GM23338 (cell line): ENCODE measurements at regions not wholly inside any gene's neighbourhood (a gene's known extent, or its start where the extent isn't known, plus 50 kb on each side); places are given as distances from the start of the nearest gene placed in this dataset.

Experiments used
- ATAC-seq: fragments of 200-7000 bp; cut with Tn5 transposase; 3 replicates; pipeline ENCODE4 v1.9.1; 2020
- DNase-seq: peaks from one replicate; pipeline ENCODE4 v3.0.0-alpha.2; 2015; ENCODE audit warnings: low spot score
- H2AFZ ChIP-seq: fragments of 200-600 bp; sonication (generic); 2 replicates; pipeline ENCODE4 v1.8.0; 2016; ENCODE audit warnings: antibody characterized with exemption, mild to moderate bottlenecking, moderate library complexity
- H3F3A ChIP-seq: fragments of 200-600 bp; sonication (generic); replicated peaks from 2 replicates; pipeline ENCODE4 v1.8.0; 2017; ENCODE audit warnings: antibody characterized with exemption, mixed run types, low read depth
- H3K27ac ChIP-seq: fragments of 200-600 bp; sonication (generic); 2 replicates; pipeline ENCODE4 v1.6.1; 2016; ENCODE audit warnings: low read depth
- H3K27me3 ChIP-seq: fragments of 200-600 bp; sonication (generic); 2 replicates; pipeline ENCODE4 v1.8.0; 2016; ENCODE audit warnings: mild to moderate bottlenecking, mixed run types, moderate library complexity; ENCODE audit not compliant: insufficient read depth
- H3K36me3 ChIP-seq: fragments of 200-600 bp; sonication (generic); 2 replicates; pipeline ENCODE4 v1.8.0; 2016; ENCODE audit warnings: mild to moderate bottlenecking; ENCODE audit not compliant: insufficient read depth
- H3K4me1 ChIP-seq: fragments of 200-600 bp; sonication (generic); 2 replicates; pipeline ENCODE4 v1.8.0; 2016; ENCODE audit warnings: mild to moderate bottlenecking, moderate library complexity; ENCODE audit not compliant: insufficient read depth
- H3K4me2 ChIP-seq: fragments of 200-600 bp; sonication (generic); 2 replicates; pipeline ENCODE4 v1.7.1; 2017; ENCODE audit warnings: mixed run types
- H3K4me3 ChIP-seq: fragments of 200-600 bp; sonication (generic); 2 replicates; pipeline ENCODE4 v1.6.1; 2016; ENCODE audit warnings: mixed run types
- H3K79me2 ChIP-seq: fragments of 200-600 bp; sonication (generic); replicated peaks from 2 replicates; pipeline ENCODE4 v1.8.0; 2017; ENCODE audit warnings: mild to moderate bottlenecking; ENCODE audit not compliant: insufficient read depth
- H3K9me2 ChIP-seq: fragments of 200-600 bp; sonication (generic); 2 replicates; pipeline ENCODE4 v1.8.0; 2017; ENCODE audit not compliant: insufficient read depth
- H4K20me1 ChIP-seq: fragments of 200-600 bp; sonication (generic); replicated peaks from 2 replicates; pipeline ENCODE4 v1.8.0; 2017; ENCODE audit warnings: mild to moderate bottlenecking; ENCODE audit not compliant: insufficient read depth
- H3K27ac Mint-ChIP-seq: 2 replicates; pipeline ENCODE4 v1.8.0; 2020; ENCODE audit warnings: inconsistent platforms, mild to moderate bottlenecking, moderate library complexity, mixed read lengths
- H3K27me3 Mint-ChIP-seq: 3 replicates; pipeline ENCODE4 v1.8.0; 2022; ENCODE audit warnings: low read depth, mild to moderate bottlenecking, moderate library complexity, mixed read lengths, inconsistent platforms; ENCODE audit not compliant: insufficient read depth, poor library complexity
- H3K36me3 Mint-ChIP-seq: 3 replicates; pipeline ENCODE4 v1.8.0; 2021; ENCODE audit warnings: low read depth, mild to moderate bottlenecking, inconsistent platforms, moderate library complexity, mixed read lengths
- H3K4me1 Mint-ChIP-seq: 3 replicates; pipeline ENCODE4 v1.8.0; 2020; ENCODE audit warnings: mild to moderate bottlenecking, inconsistent platforms, mixed read lengths
- H3K4me3 Mint-ChIP-seq: 3 replicates; pipeline ENCODE4 v1.8.0; 2021; ENCODE audit warnings: moderate library complexity, mild to moderate bottlenecking, inconsistent platforms, mixed read lengths
- H3K9me3 Mint-ChIP-seq: 3 replicates; pipeline ENCODE4 v1.8.0; 2020; ENCODE audit warnings: moderate library complexity, mild to moderate bottlenecking, inconsistent platforms, mixed read lengths
- CREB1 ChIP-seq: fragments of 250-450 bp; sonication (Bioruptor Pico); IDR thresholded peaks from 2 replicates; pipeline ENCODE4 v1.5.0; 2020; ENCODE audit warnings: low read depth, mild to moderate bottlenecking, moderate library complexity
- EZH2 ChIP-seq: fragments of 200-600 bp; sonication (generic); IDR thresholded peaks from one replicate; pipeline ENCODE4 v1.8.0; 2017; ENCODE audit warnings: antibody characterized with exemption, mild to moderate bottlenecking, low read depth; ENCODE audit not compliant: unreplicated experiment
- EZH2phosphoT487 ChIP-seq: fragments of 200-600 bp; sonication (generic); IDR thresholded peaks from one replicate; pipeline ENCODE4 v1.8.1; 2018; ENCODE audit warnings: antibody characterized with exemption; ENCODE audit not compliant: unreplicated experiment
- JUNB ChIP-seq: IDR thresholded peaks from one replicate; pipeline ENCODE4 v1.6.1; 2016; ENCODE audit warnings: antibody characterized with exemption; ENCODE audit not compliant: unreplicated experiment
- NANOG ChIP-seq: IDR thresholded peaks from 2 replicates; pipeline ENCODE4 v1.6.1; 2016; ENCODE audit warnings: antibody characterized with exemption, borderline replicate concordance
- POLR2AphosphoS5 ChIP-seq: IDR thresholded peaks from 2 replicates; pipeline ENCODE4 v1.6.1; 2016; ENCODE audit warnings: antibody characterized with exemption, low read depth
- STAT1 ChIP-seq: IDR thresholded peaks from one replicate; pipeline ENCODE4 v1.6.1; 2016; ENCODE audit warnings: antibody characterized with exemption; ENCODE audit not compliant: unreplicated experiment
- ZNF114 ChIP-seq: fragments of 250-450 bp; sonication (Bioruptor Pico); IDR thresholded peaks from 2 replicates; pipeline ENCODE4 v1.5.0; 2020; ENCODE audit warnings: mild to moderate bottlenecking, moderate library complexity
- ZNF331 ChIP-seq: fragments of 250-450 bp; sonication (Bioruptor Pico); IDR thresholded peaks from 2 replicates; pipeline ENCODE4 v1.5.0; 2020; ENCODE audit warnings: low read depth, mild to moderate bottlenecking, moderate library complexity
- TF ChIP-seq, protein P1 (sequence below), 2 experiments: fragments of 200-600 bp in 1 of 2; sonication (generic) in 1 of 2; conservative IDR thresholded peaks; 2 replicates each; pipeline versions ENCODE4 v1.5.1 to v1.6.1; 2016 to 2017; ENCODE audit warnings: antibody characterized with exemption in 2 of 2, low read depth in 2 of 2, mild to moderate bottlenecking in 2 of 2, moderate library complexity in 1 of 2
- TF ChIP-seq, protein P2 (sequence below): IDR thresholded peaks from one replicate; pipeline ENCODE4 v1.6.1; 2018; ENCODE audit warnings: antibody characterized with exemption; ENCODE audit not compliant: unreplicated experiment
- TF ChIP-seq, protein P3 (sequence below): IDR thresholded peaks from 2 replicates; pipeline ENCODE4 v1.6.1; 2016; ENCODE audit warnings: antibody characterized with exemption

DNA sequence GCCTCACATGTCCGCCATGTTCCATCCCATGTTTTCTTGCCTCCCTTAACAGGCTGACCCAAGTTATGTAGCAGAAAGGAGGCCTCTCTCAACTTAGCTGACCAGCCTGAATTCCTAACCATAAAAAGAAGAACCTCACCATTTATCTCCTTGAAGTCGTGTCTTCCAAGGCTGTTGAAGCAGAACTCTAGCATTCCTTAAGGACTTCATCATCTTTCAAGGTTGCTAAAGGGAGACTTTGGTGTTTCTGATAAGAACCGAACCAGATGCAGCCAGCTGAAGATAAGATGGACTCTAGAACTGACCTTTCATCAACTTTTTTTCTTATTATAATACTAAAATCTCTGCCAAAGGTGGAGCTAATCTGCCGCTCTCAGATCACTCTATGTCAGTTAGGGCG is 571.7 kb upstream of the SLC35B3 start (continued):
- TF ChIP-seq, protein P1, sequence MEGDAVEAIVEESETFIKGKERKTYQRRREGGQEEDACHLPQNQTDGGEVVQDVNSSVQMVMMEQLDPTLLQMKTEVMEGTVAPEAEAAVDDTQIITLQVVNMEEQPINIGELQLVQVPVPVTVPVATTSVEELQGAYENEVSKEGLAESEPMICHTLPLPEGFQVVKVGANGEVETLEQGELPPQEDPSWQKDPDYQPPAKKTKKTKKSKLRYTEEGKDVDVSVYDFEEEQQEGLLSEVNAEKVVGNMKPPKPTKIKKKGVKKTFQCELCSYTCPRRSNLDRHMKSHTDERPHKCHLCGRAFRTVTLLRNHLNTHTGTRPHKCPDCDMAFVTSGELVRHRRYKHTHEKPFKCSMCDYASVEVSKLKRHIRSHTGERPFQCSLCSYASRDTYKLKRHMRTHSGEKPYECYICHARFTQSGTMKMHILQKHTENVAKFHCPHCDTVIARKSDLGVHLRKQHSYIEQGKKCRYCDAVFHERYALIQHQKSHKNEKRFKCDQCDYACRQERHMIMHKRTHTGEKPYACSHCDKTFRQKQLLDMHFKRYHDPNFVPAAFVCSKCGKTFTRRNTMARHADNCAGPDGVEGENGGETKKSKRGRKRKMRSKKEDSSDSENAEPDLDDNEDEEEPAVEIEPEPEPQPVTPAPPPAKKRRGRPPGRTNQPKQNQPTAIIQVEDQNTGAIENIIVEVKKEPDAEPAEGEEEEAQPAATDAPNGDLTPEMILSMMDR (conservative IDR thresholded peaks at IDR 0.05; ENCODE audit: low read depth in 2 of 2), result no peak
- TF ChIP-seq EZH2phosphoT487 (no peak), ZNF114 (CRISPR knock-in tag) (no peak), STAT1 (no peak), POLR2AphosphoS5 (no peak), ZNF331 (CRISPR knock-in tag) (no peak), NANOG (no peak), JUNB (no peak)
- TF ChIP-seq, protein P2, sequence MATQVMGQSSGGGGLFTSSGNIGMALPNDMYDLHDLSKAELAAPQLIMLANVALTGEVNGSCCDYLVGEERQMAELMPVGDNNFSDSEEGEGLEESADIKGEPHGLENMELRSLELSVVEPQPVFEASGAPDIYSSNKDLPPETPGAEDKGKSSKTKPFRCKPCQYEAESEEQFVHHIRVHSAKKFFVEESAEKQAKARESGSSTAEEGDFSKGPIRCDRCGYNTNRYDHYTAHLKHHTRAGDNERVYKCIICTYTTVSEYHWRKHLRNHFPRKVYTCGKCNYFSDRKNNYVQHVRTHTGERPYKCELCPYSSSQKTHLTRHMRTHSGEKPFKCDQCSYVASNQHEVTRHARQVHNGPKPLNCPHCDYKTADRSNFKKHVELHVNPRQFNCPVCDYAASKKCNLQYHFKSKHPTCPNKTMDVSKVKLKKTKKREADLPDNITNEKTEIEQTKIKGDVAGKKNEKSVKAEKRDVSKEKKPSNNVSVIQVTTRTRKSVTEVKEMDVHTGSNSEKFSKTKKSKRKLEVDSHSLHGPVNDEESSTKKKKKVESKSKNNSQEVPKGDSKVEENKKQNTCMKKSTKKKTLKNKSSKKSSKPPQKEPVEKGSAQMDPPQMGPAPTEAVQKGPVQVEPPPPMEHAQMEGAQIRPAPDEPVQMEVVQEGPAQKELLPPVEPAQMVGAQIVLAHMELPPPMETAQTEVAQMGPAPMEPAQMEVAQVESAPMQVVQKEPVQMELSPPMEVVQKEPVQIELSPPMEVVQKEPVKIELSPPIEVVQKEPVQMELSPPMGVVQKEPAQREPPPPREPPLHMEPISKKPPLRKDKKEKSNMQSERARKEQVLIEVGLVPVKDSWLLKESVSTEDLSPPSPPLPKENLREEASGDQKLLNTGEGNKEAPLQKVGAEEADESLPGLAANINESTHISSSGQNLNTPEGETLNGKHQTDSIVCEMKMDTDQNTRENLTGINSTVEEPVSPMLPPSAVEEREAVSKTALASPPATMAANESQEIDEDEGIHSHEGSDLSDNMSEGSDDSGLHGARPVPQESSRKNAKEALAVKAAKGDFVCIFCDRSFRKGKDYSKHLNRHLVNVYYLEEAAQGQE, result no peak
- TF ChIP-seq, protein P3, sequence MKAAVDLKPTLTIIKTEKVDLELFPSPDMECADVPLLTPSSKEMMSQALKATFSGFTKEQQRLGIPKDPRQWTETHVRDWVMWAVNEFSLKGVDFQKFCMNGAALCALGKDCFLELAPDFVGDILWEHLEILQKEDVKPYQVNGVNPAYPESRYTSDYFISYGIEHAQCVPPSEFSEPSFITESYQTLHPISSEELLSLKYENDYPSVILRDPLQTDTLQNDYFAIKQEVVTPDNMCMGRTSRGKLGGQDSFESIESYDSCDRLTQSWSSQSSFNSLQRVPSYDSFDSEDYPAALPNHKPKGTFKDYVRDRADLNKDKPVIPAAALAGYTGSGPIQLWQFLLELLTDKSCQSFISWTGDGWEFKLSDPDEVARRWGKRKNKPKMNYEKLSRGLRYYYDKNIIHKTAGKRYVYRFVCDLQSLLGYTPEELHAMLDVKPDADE, result no peak

DNA sequence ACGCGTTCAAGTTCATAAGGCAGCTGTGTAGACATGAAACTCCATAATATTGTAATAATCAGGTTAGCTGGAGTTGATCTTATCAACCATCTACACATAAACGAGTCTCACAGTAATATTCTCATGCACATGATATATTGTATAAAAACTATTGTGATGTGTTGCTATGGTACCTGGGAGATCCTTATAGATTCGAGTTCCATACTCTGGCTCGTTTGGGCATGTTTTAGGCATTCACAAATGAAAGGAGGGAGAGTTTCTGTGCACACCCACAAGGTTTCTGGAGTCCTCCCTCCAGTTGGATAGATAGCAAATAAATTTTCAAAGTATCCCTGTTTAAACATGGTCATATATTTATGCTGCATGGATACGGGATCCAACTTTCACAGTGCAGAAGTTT is 567.5 kb upstream of the SLC35B3 start:
- Histone ChIP-seq H3K27ac (no peak overlapping the region), H3K4me2 (no peak overlapping the region), H3F3A (no peaks in the 10 kb centered on the region), H2AFZ (no peak overlapping the region), H3K9me2 (0 out of 2 replicates have a peak, but pooled peaks cover 4% of the 10 kb centered on the region), H3K27me3 (no peaks in the 10 kb centered on the region), H3K36me3 (no peaks in the 10 kb centered on the region), H3K79me2 (no peaks in the 10 kb centered on the region), H3K4me3 (no peak overlapping the region), H3K4me1 (no peaks in the 10 kb centered on the region), H4K20me1 (no peaks in the 10 kb centered on the region)
- no peaks in the 10 kb centered on the region for H3K36me3 Mint-ChIP-seq
- no peaks in the 10 kb centered on the region for H3K27me3 Mint-ChIP-seq
- ATAC-seq (no peak), DNase-seq (no peak)
- peaks cover 3% of the 10 kb centered on the region; the same call in 1 of the 3 replicates for H3K9me3 Mint-ChIP-seq
- no peak overlapping the region for H3K27ac Mint-ChIP-seq
- TF ChIP-seq NANOG (no peak), EZH2 (no peak), POLR2AphosphoS5 (no peak), CREB1 (CRISPR knock-in tag) (no peak), EZH2phosphoT487 (no peak), ZNF114 (CRISPR knock-in tag) (no peak)
- no peak overlapping the region for H3K4me3 Mint-ChIP-seq
- no peaks in the 10 kb centered on the region; the same call in 2 of the 3 replicates for H3K4me1 Mint-ChIP-seq
